Progenitor cell of endocrine pancreas (in vitro differentiated cells): ENCODE measurements at regions not wholly inside any gene's neighbourhood (a gene's known extent, or its start where the extent isn't known, plus 50 kb on each side); places are given as distances from the start of the nearest gene placed in this dataset.

Experiments
- DNase-seq: peaks from one replicate; pipeline ENCODE4 v3.0.0; 2021; ENCODE audit warnings: low spot score; ENCODE audit not compliant: unreplicated experiment
- H3K27ac Mint-ChIP-seq: 2 replicates; pipeline ENCODE4 v1.8.0; 2021; ENCODE audit warnings: mild to moderate bottlenecking, moderate library complexity, mixed read lengths
- H3K27me3 Mint-ChIP-seq: 2 replicates; pipeline ENCODE4 v1.8.0; 2021; ENCODE audit warnings: mixed read lengths
- H3K36me3 Mint-ChIP-seq: 2 replicates; pipeline ENCODE4 v1.8.0; 2022; ENCODE audit warnings: mixed read lengths; ENCODE audit not compliant: insufficient read depth
- H3K4me1 Mint-ChIP-seq: 2 replicates; pipeline ENCODE4 v1.8.0; 2021; ENCODE audit warnings: low read depth, mixed read lengths
- H3K4me3 Mint-ChIP-seq: 2 replicates; pipeline ENCODE4 v1.8.0; 2021; ENCODE audit warnings: low read depth, mild to moderate bottlenecking, moderate library complexity, mixed read lengths
- H3K9me3 Mint-ChIP-seq: 2 replicates; pipeline ENCODE4 v1.8.0; 2021; ENCODE audit warnings: low read depth, mixed read lengths
- TF ChIP-seq, protein P1 (sequence below): fragments of 200-600 bp; sonication (generic); IDR thresholded peaks from one replicate; pipeline ENCODE4 v1.5.0; 2021; ENCODE audit warnings: antibody characterized with exemption, mild to moderate bottlenecking; ENCODE audit not compliant: unreplicated experiment

DNA sequence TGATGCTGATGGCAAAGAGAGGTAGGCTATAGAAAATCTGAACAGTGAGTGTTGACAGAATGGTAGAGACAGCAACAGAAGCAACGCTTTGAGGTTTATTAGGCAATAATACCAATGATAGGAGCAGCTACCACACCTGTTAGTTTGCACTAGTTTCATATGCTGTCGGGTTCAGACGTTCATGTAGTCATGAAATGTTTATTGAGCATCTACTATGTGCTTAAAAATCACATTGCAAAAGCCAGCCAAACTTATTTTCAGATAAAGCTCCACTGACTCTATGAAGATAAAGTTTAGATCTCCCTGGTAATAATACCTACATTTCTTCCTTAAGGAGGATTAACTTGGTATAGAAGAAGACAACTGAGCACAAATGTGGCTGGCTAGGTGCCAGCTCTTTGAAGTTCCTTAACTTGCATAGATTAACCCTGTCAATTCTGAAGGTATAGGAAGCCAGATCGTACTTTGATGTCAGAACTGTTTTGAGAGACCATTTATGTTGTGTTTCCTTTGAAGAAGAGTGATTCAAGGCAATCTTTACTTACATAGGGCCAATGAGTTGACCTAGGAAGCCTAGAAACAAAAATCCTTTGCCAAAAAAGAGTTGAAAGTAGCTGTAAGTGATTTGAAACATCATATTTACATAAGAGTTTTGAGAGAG is 71.5 kb downstream of the DISP1 start:
- H3K4me3 Mint-ChIP-seq = no peak overlapping the region
- H3K9me3 Mint-ChIP-seq = no peaks in the 10 kb centered on the region
- TF ChIP-seq, protein P1, sequence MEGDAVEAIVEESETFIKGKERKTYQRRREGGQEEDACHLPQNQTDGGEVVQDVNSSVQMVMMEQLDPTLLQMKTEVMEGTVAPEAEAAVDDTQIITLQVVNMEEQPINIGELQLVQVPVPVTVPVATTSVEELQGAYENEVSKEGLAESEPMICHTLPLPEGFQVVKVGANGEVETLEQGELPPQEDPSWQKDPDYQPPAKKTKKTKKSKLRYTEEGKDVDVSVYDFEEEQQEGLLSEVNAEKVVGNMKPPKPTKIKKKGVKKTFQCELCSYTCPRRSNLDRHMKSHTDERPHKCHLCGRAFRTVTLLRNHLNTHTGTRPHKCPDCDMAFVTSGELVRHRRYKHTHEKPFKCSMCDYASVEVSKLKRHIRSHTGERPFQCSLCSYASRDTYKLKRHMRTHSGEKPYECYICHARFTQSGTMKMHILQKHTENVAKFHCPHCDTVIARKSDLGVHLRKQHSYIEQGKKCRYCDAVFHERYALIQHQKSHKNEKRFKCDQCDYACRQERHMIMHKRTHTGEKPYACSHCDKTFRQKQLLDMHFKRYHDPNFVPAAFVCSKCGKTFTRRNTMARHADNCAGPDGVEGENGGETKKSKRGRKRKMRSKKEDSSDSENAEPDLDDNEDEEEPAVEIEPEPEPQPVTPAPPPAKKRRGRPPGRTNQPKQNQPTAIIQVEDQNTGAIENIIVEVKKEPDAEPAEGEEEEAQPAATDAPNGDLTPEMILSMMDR = no peak
- no peaks in the 10 kb centered on the region for H3K36me3 Mint-ChIP-seq
- no peaks in the 10 kb centered on the region for H3K27me3 Mint-ChIP-seq
- H3K27ac Mint-ChIP-seq = no peak overlapping the region
- DNase-seq = no peak
- H3K4me1 Mint-ChIP-seq = peaks cover 3% of the 10 kb centered on the region

DNA sequence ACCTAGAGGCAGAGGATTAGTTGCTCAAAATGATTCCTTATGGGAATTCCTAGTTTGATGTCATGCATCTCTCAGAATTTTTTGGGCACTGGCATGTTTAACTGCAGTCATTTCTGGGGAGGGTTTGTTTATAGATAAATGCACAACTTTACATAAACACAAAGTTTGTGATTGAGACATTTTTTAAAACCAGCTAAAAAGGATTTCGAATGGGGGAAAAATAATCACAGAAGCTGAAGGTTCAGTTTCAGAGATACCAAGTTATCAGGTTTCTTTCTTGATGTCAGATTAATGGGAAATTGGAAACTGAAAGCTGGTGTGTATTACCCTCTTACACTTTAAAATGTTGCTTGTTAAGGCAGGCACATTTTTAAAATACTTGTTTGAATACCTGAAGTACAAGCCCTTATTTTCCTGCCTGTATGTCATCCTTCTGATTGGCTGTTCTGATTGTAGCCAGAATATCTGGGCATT is 72.1 kb downstream of the DISP1 start:
- no peak overlapping the region for H3K27ac Mint-ChIP-seq
- no peak for DNase-seq
- H3K4me3 Mint-ChIP-seq = no peak overlapping the region
- no peaks in the 10 kb centered on the region for H3K9me3 Mint-ChIP-seq
- peaks cover 3% of the 10 kb centered on the region for H3K4me1 Mint-ChIP-seq
- H3K27me3 Mint-ChIP-seq = no peaks in the 10 kb centered on the region
- TF ChIP-seq, protein P1 = no peak
- H3K36me3 Mint-ChIP-seq = no peaks in the 10 kb centered on the region

DNA sequence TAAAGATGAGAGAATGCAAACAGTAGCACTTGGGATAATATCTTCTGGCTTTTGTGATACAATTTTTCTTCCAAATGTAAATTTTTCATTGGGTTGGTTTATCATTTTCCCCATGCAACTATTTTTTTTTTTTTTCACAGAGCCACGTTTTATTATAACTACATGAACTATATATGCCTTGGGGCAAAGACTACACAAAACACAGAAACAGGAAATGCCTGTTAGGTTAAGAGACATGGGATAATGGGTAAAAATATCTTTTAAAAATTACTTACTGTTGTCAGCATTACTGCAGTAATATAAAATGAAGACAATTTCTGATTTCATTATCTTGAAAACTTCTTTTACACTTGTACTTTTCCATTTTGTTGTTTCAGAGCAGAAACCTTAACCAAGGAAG is 74.6 kb downstream of the DISP1 start:
- no peak overlapping the region for H3K4me3 Mint-ChIP-seq
- H3K27ac Mint-ChIP-seq = no peak overlapping the region
- no peak for DNase-seq
- peaks cover 8% of the 10 kb centered on the region for H3K4me1 Mint-ChIP-seq
- TF ChIP-seq, protein P1 = no peak
- H3K27me3 Mint-ChIP-seq = no peaks in the 10 kb centered on the region
- H3K36me3 Mint-ChIP-seq = peaks cover 3% of the 10 kb centered on the region
- H3K9me3 Mint-ChIP-seq = no peaks in the 10 kb centered on the region

DNA sequence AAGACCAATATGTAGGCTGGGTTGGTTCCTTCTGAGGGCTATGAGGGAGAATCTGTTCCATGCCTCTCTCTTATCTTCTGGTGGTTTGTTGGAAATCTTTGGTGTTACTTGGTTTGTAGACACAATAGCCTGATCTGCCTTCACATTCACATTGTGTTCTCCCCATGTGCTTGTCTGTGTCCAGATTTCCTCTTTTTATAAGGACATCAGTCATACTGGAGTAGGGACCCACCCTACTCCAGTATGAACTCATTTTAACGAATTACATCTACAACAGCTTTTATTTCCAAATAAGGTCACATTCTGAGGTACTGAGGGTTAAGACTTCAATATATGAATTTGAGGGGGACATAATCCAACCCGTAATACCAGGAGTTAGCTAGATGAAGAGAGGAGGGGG is 75.9 kb downstream of the DISP1 start:
- no peak for DNase-seq
- peaks cover 8% of the 10 kb centered on the region for H3K4me1 Mint-ChIP-seq
- H3K4me3 Mint-ChIP-seq = no peak overlapping the region
- TF ChIP-seq, protein P1 = no peak
- peaks cover 3% of the 10 kb centered on the region for H3K36me3 Mint-ChIP-seq
- H3K27me3 Mint-ChIP-seq = no peaks in the 10 kb centered on the region
- no peaks in the 10 kb centered on the region for H3K9me3 Mint-ChIP-seq
- H3K27ac Mint-ChIP-seq = no peak overlapping the region

DNA sequence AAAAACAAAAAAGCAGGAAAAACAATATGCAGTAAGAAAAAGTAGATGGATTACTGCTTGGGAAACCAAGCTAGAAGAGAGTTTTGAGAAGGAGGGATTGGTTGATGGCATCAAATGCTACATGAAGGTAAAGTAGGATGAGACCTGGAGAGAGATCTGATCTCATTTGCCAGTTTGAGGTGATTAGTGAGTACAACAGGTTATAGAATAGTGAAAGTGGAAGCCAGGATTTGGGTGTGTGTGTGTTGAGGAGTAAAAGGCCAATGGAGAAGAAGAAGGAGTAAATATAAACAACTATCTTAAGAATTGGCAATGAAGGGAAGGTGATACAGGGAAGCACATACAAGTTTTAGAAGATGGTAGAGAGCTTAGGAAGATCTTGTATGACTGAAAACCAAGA is 76.7 kb downstream of the DISP1 start:
- Mint-ChIP-seq H3K27ac (no peak overlapping the region), H3K4me1 (peaks cover 8% of the 10 kb centered on the region), H3K9me3 (no peaks in the 10 kb centered on the region), H3K36me3 (peaks cover 3% of the 10 kb centered on the region), H3K27me3 (no peaks in the 10 kb centered on the region), H3K4me3 (no peak overlapping the region)
- DNase-seq = no peak
- TF ChIP-seq, protein P1 = no peak
